Endothelial cell (in vitro differentiated cells): ENCODE measurements at regions not wholly inside any gene's neighbourhood (a gene's known extent, or its start where the extent isn't known, plus 50 kb on each side); places are given as distances from the start of the nearest gene placed in this dataset.
"Not testable (repeated sequence)": the region's sequence is repeated elsewhere in the genome, so short reads cannot be mapped to it uniquely, and the experiment has no call there.

Experiments used
- DNase-seq: peaks from one replicate; pipeline ENCODE4 v3.0.0; 2021; ENCODE audit warnings: low spot score
- H3K27ac Mint-ChIP-seq: one replicate; pipeline ENCODE4 v1.8.0; 2021; ENCODE audit warnings: mixed read lengths, inconsistent platforms; ENCODE audit not compliant: unreplicated experiment
- H3K27me3 Mint-ChIP-seq: one replicate; pipeline ENCODE4 v1.8.0; 2021; ENCODE audit warnings: mild to moderate bottlenecking, moderate library complexity, mixed read lengths, inconsistent platforms; ENCODE audit not compliant: unreplicated experiment
- H3K36me3 Mint-ChIP-seq: one replicate; pipeline ENCODE4 v1.8.0; 2021; ENCODE audit warnings: mild to moderate bottlenecking, low read depth, mixed read lengths, inconsistent platforms; ENCODE audit not compliant: unreplicated experiment
- H3K4me1 Mint-ChIP-seq: one replicate; pipeline ENCODE4 v1.8.0; 2021; ENCODE audit warnings: mild to moderate bottlenecking, mixed read lengths, inconsistent platforms; ENCODE audit not compliant: unreplicated experiment
- H3K4me3 Mint-ChIP-seq: one replicate; pipeline ENCODE4 v1.8.0; 2021; ENCODE audit warnings: mild to moderate bottlenecking, mixed read lengths, inconsistent platforms; ENCODE audit not compliant: unreplicated experiment
- H3K9me3 Mint-ChIP-seq: one replicate; pipeline ENCODE4 v1.8.0; 2021; ENCODE audit warnings: mixed read lengths, inconsistent platforms; ENCODE audit not compliant: unreplicated experiment
- CTCF ChIP-seq: fragments of 200-600 bp; sonication (generic); IDR thresholded peaks from one replicate; pipeline ENCODE4 v1.5.0; 2021; ENCODE audit warnings: antibody characterized with exemption; ENCODE audit not compliant: unreplicated experiment

- DNase-seq, result no peak
- H3K4me1 Mint-ChIP-seq, result peaks cover 10% of the 10 kb centered on the region
These were observed 279.5 kb upstream of the PIK3R1 start for GRCh38 chr5:67935908-67936566.

DNA sequence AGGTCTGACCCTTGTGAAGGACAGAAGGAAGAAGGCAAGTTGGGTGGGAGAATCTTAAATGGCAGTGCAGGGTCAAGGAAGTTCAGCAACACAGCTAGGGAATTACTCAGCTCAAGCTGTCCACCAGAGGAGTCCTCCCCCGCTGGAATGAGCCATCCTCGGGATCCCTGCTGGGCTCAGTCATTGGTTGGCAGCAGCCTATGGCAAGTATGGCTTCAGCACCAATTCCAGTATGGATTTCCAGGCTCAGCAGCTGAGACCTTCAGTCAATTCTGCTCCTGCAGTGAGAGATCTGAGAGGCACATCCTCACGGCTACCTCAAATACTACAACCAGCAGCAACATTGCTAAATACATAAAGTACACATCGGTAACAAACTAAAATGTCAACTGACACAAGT is 280.6 kb upstream of the PIK3R1 start:
- Mint-ChIP-seq H3K27me3 (no peaks in the 10 kb centered on the region), H3K9me3 (no peaks in the 10 kb centered on the region), H3K4me1 (peaks cover 3% of the 10 kb centered on the region), H3K27ac (no peak overlapping the region), H3K36me3 (no peaks in the 10 kb centered on the region), H3K4me3 (no peak overlapping the region)
- TF ChIP-seq CTCF, result no peak
- no peak for DNase-seq

More at GRCh38 chr5:67935908-67936566, 279.5 kb upstream of the PIK3R1 start:
- no peaks in the 10 kb centered on the region for H3K27me3 Mint-ChIP-seq
- no peak overlapping the region for H3K27ac Mint-ChIP-seq
- no peak overlapping the region for H3K4me3 Mint-ChIP-seq
- no peaks in the 10 kb centered on the region for H3K9me3 Mint-ChIP-seq
- no peaks in the 10 kb centered on the region for H3K36me3 Mint-ChIP-seq
- TF ChIP-seq CTCF, result no peak

DNA sequence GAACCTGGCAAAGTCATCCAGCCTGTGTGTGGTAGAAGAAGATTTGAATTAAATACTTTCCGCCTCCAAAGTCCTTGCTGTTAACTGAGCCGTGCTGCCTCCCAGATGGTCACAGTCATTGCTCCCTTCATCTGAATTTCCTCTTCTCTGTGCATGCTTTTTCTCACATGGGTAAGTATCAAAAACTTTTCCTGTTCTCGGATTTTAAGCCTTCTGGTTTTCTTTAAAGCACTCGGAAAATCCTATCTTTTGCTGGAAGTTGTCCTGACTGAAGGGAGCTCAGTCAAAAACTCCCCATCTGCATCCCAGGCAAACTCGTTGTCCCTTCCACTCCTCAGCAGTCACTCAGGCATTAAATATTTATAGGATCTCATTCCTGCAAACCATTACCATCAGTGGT is 290.0 kb upstream of the PIK3R1 start:
- Mint-ChIP-seq H3K27me3 (no peaks in the 10 kb centered on the region), H3K36me3 (no peaks in the 10 kb centered on the region), H3K4me1 (no peaks in the 10 kb centered on the region), H3K27ac (no peak overlapping the region), H3K4me3 (no peak overlapping the region), H3K9me3 (no peaks in the 10 kb centered on the region)
- DNase-seq, result no peak
- no peak for TF ChIP-seq CTCF

GRCh38 chr5:67921004-67921601 is 294.5 kb upstream of the PIK3R1 start:
- Mint-ChIP-seq H3K27me3 (peaks cover 2% of the 10 kb centered on the region), H3K9me3 (no peaks in the 10 kb centered on the region), H3K27ac (no peak overlapping the region), H3K4me3 (no peak overlapping the region), H3K4me1 (no peaks in the 10 kb centered on the region), H3K36me3 (no peaks in the 10 kb centered on the region)
- no peak for TF ChIP-seq CTCF
- no peak for DNase-seq

DNA sequence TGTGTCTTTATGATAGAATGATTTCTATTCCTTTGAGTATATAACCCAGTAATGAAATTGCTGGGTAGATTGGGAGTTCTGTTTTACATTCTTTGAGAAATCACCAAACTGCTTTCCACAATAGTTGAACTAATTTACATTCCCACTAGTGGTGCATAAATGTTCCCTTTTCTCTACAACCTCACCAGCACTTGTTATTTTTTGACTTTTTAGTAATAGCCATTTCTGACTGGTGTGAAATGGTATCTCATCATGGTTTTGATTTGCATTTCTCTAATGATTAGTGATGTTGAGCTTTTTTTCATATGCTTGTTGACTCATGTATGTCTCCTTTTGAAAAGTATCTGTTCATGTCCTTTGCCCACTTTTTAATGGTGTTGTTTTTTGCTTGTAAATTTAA is 296.0 kb upstream of the PIK3R1 start:
- H3K4me3 Mint-ChIP-seq, H3K9me3 Mint-ChIP-seq, H3K27ac Mint-ChIP-seq, H3K27me3 Mint-ChIP-seq, DNase-seq, H3K36me3 Mint-ChIP-seq, H3K4me1 Mint-ChIP-seq: not testable (repeated sequence)
